Astrocyte (in vitro differentiated cells and primary cell): ENCODE measurements at regions not wholly inside any gene's neighbourhood (a gene's known extent, or its start where the extent isn't known, plus 50 kb on each side); places are given as distances from the start of the nearest gene placed in this dataset.

Experiments used
- DNase-seq: peaks from one replicate; pipeline ENCODE4 v3.0.0-alpha.2; 2010; ENCODE audit warnings: low read depth
- FAIRE-seq: peaks from 2 replicates; lab custom pipeline; 2011; peaks lifted over from hg19 to GRCh38; lab: Jason Lieb, UNC
- H2AFZ ChIP-seq: 2 replicates; pipeline ENCODE4 v1.6.0; 2012; ENCODE audit warnings: low read depth, low read length, inconsistent platforms
- H3K27ac ChIP-seq: 2 replicates; pipeline ENCODE4 v1.5.1; 2011; ENCODE audit warnings: low read depth, low read length, inconsistent platforms
- H3K27me3 ChIP-seq: 2 replicates; pipeline ENCODE4 v1.6.0; 2011; ENCODE audit warnings: low read length, inconsistent platforms; ENCODE audit not compliant: insufficient read depth
- H3K36me3 ChIP-seq: 2 replicates; pipeline ENCODE4 v1.5.1; 2011; ENCODE audit warnings: low read length, inconsistent platforms; ENCODE audit not compliant: insufficient read depth
- H3K4me1 ChIP-seq: 2 replicates; pipeline ENCODE4 v1.5.1; 2011; ENCODE audit warnings: low read length, inconsistent platforms; ENCODE audit not compliant: insufficient read depth
- H3K4me2 ChIP-seq: 2 replicates; pipeline ENCODE4 v1.6.0; 2012; ENCODE audit warnings: low read length, inconsistent platforms
- H3K4me3 ChIP-seq: 2 replicates; pipeline ENCODE4 v1.5.1; 2011; ENCODE audit warnings: low read depth, mild to moderate bottlenecking, low read length, inconsistent platforms; ENCODE audit not compliant: insufficient read depth
- H3K79me2 ChIP-seq: 2 replicates; pipeline ENCODE4 v1.6.0; 2012; ENCODE audit warnings: mild to moderate bottlenecking, low read length, inconsistent platforms; ENCODE audit not compliant: insufficient read depth
- H3K9ac ChIP-seq: 2 replicates; pipeline ENCODE4 v1.6.0; 2012; ENCODE audit warnings: mild to moderate bottlenecking, low read length, inconsistent platforms
- H3K9me3 ChIP-seq: 2 replicates; pipeline ENCODE4 v1.5.1; 2012; ENCODE audit warnings: low read depth, mild to moderate bottlenecking, low read length, inconsistent platforms; ENCODE audit not compliant: insufficient read depth
- H4K20me1 ChIP-seq: 2 replicates; pipeline ENCODE4 v1.6.0; 2012; ENCODE audit warnings: low read length, inconsistent platforms; ENCODE audit not compliant: insufficient read depth
- H3K27ac Mint-ChIP-seq: one replicate; pipeline ENCODE4 v1.8.0; 2021; ENCODE audit warnings: mild to moderate bottlenecking, mixed read lengths; ENCODE audit not compliant: unreplicated experiment
- H3K27me3 Mint-ChIP-seq: one replicate; pipeline ENCODE4 v1.8.0; 2021; ENCODE audit warnings: low read depth, mixed read lengths; ENCODE audit not compliant: unreplicated experiment
- H3K36me3 Mint-ChIP-seq: one replicate; pipeline ENCODE4 v1.8.0; 2021; ENCODE audit warnings: low read depth, mixed read lengths; ENCODE audit not compliant: unreplicated experiment
- H3K4me1 Mint-ChIP-seq: one replicate; pipeline ENCODE4 v1.8.0; 2021; ENCODE audit warnings: low read depth, mixed read lengths; ENCODE audit not compliant: unreplicated experiment
- H3K4me3 Mint-ChIP-seq: one replicate; pipeline ENCODE4 v1.8.0; 2021; ENCODE audit warnings: mild to moderate bottlenecking, moderate library complexity, mixed read lengths; ENCODE audit not compliant: unreplicated experiment
- H3K9me3 Mint-ChIP-seq: one replicate; pipeline ENCODE4 v1.8.0; 2021; ENCODE audit warnings: mild to moderate bottlenecking, mixed read lengths; ENCODE audit not compliant: unreplicated experiment
- CTCF ChIP-seq: IDR thresholded peaks from 2 replicates; pipeline ENCODE4 v1.5.1; 2011; ENCODE audit warnings: low read depth, mild to moderate bottlenecking, inconsistent platforms, low read length, moderate library complexity; ENCODE audit not compliant: insufficient read depth
- EZH2 ChIP-seq: IDR thresholded peaks from 2 replicates; pipeline ENCODE4 v1.6.1; 2012; ENCODE audit warnings: mild to moderate bottlenecking, low read length, inconsistent platforms; ENCODE audit not compliant: insufficient read depth

- H3K36me3 ChIP-seq = no peaks in the 10 kb centered on the region
- Mint-ChIP-seq H3K4me3 (no peak overlapping the region), H3K4me1 (no peaks in the 10 kb centered on the region), H3K27me3 (peaks cover 9% of the 10 kb centered on the region), H3K9me3 (no peaks in the 10 kb centered on the region), H3K27ac (no peak overlapping the region), H3K36me3 (no peaks in the 10 kb centered on the region)
- TF ChIP-seq EZH2 = no peak
- TF ChIP-seq CTCF = no peak
- no peaks in the 10 kb centered on the region for H3K4me1 ChIP-seq
- H3K9me3 ChIP-seq = peaks cover 5% of the 10 kb centered on the region
- DNase-seq (no peak), FAIRE-seq (no peak)
- no peak overlapping the region for H3K4me2 ChIP-seq
- no peaks in the 10 kb centered on the region for H4K20me1 ChIP-seq
- no peak overlapping the region for H3K9ac ChIP-seq
- H3K4me3 ChIP-seq = no peak overlapping the region
- H2AFZ ChIP-seq = no peak overlapping the region
- no peaks in the 10 kb centered on the region for H3K79me2 ChIP-seq
- H3K27me3 ChIP-seq = no peaks in the 10 kb centered on the region
- no peak overlapping the region for H3K27ac ChIP-seq
Measured at GRCh38 chr10:57015187-57015586, 654.1 kb upstream of the ZWINT start.

GRCh38 chr10:57014758-57015157 is 653.7 kb upstream of the ZWINT start:
- Mint-ChIP-seq H3K27me3 (peaks cover 9% of the 10 kb centered on the region), H3K4me1 (no peaks in the 10 kb centered on the region), H3K36me3 (no peaks in the 10 kb centered on the region), H3K27ac (no peak overlapping the region), H3K4me3 (no peak overlapping the region), H3K9me3 (no peaks in the 10 kb centered on the region)
- Histone ChIP-seq H3K36me3 (no peaks in the 10 kb centered on the region), H3K9me3 (peaks cover 5% of the 10 kb centered on the region), H3K9ac (no peak overlapping the region), H3K79me2 (no peaks in the 10 kb centered on the region), H3K4me1 (no peaks in the 10 kb centered on the region), H3K27ac (no peak overlapping the region), H3K4me2 (no peak overlapping the region), H2AFZ (no peak overlapping the region), H4K20me1 (no peaks in the 10 kb centered on the region), H3K27me3 (no peaks in the 10 kb centered on the region), H3K4me3 (no peak overlapping the region)
- TF ChIP-seq EZH2 = no peak
- TF ChIP-seq CTCF = no peak
- FAIRE-seq = no peak
- DNase-seq = no peak

- Histone ChIP-seq H3K9ac (no peak overlapping the region), H3K9me3 (peaks cover 5% of the 10 kb centered on the region), H3K4me1 (no peaks in the 10 kb centered on the region), H2AFZ (no peak overlapping the region), H3K4me3 (no peak overlapping the region), H3K79me2 (no peaks in the 10 kb centered on the region), H3K27me3 (no peaks in the 10 kb centered on the region), H4K20me1 (no peaks in the 10 kb centered on the region), H3K36me3 (no peaks in the 10 kb centered on the region), H3K4me2 (no peak overlapping the region), H3K27ac (no peak overlapping the region)
- FAIRE-seq (no peak), DNase-seq (no peak)
- H3K9me3 Mint-ChIP-seq = no peaks in the 10 kb centered on the region
- H3K4me3 Mint-ChIP-seq = no peak overlapping the region
- TF ChIP-seq CTCF = no peak
- TF ChIP-seq EZH2 = no peak
- no peaks in the 10 kb centered on the region for H3K36me3 Mint-ChIP-seq
- no peaks in the 10 kb centered on the region for H3K4me1 Mint-ChIP-seq
- no peak overlapping the region for H3K27ac Mint-ChIP-seq
- H3K27me3 Mint-ChIP-seq = no peaks in the 10 kb centered on the region
Measured at GRCh38 chr10:57008189-57008588, 647.1 kb upstream of the ZWINT start.
